SK-N-SH treated with all-trans-retinoic acid at 6 μM for 48 hours (cell line): ENCODE measurements at regions not wholly inside any gene's neighbourhood (a gene's known extent, or its start where the extent isn't known, plus 50 kb on each side); places are given as distances from the start of the nearest gene placed in this dataset.

Experiments
- BACH2 ChIP-seq: fragments of 250-450 bp; sonication (Bioruptor Pico); IDR thresholded peaks from 2 replicates; pipeline ENCODE4 v1.9.0; 2021; ENCODE audit warnings: mild to moderate bottlenecking, borderline replicate concordance
- CREB5 ChIP-seq: fragments of 250-450 bp; sonication (Bioruptor Pico); IDR thresholded peaks from 2 replicates; pipeline ENCODE4 v1.5.1; 2020; ENCODE audit warnings: low read depth, mild to moderate bottlenecking, moderate library complexity
- ESRRG ChIP-seq: fragments of 250-450 bp; sonication (Bioruptor Pico); IDR thresholded peaks from 2 replicates; pipeline ENCODE4 v1.6.1; 2021; ENCODE audit warnings: mild to moderate bottlenecking
- GLIS3 ChIP-seq: fragments of 250-450 bp; sonication (Bioruptor Pico); IDR thresholded peaks from 2 replicates; pipeline ENCODE4 v1.5.0; 2020; ENCODE audit warnings: mild to moderate bottlenecking, moderate library complexity
- ISL1 ChIP-seq: fragments of 250-450 bp; sonication (Bioruptor Pico); IDR thresholded peaks from 2 replicates; pipeline ENCODE4 v2.1.2; 2022; ENCODE audit warnings: mild to moderate bottlenecking, moderate library complexity
- PATZ1 ChIP-seq: fragments of 250-450 bp; sonication (Bioruptor Pico); IDR thresholded peaks from 2 replicates; pipeline ENCODE4 v1.8.0; 2020; ENCODE audit warnings: mild to moderate bottlenecking, moderate library complexity, borderline replicate concordance
- POU6F1 ChIP-seq: fragments of 250-450 bp; sonication (Bioruptor Pico); IDR thresholded peaks from 2 replicates; pipeline ENCODE4 v1.8.0; 2021; ENCODE audit warnings: low read depth, mild to moderate bottlenecking, moderate library complexity, borderline replicate concordance
- RARB ChIP-seq: fragments of 250-450 bp; sonication (Bioruptor Pico); IDR thresholded peaks from 2 replicates; pipeline ENCODE4 v1.8.0; 2021; ENCODE audit warnings: mild to moderate bottlenecking, moderate library complexity
- SNAI2 ChIP-seq: fragments of 250-450 bp; sonication (Bioruptor Pico); IDR thresholded peaks from 2 replicates; pipeline ENCODE4 v1.5.0; 2020; ENCODE audit warnings: mild to moderate bottlenecking, moderate library complexity
- TOX ChIP-seq: fragments of 250-450 bp; sonication (Bioruptor Pico); IDR thresholded peaks from 2 replicates; pipeline ENCODE4 v1.8.0; 2021; ENCODE audit warnings: mild to moderate bottlenecking, moderate library complexity, borderline replicate concordance
- ZFP30 ChIP-seq: fragments of 450-650 bp; formaldehyde crosslinking; IDR thresholded peaks from 2 replicates; pipeline ENCODE4 v1.5.0; 2022; ENCODE audit warnings: mild to moderate bottlenecking, moderate library complexity
- ZNF8 ChIP-seq: fragments of 450-650 bp; formaldehyde crosslinking; IDR thresholded peaks from 2 replicates; pipeline ENCODE4 v1.5.0; 2020; ENCODE audit warnings: mild to moderate bottlenecking, moderate library complexity

- TF ChIP-seq GLIS3 (CRISPR knock-in tag) (no peak), POU6F1 (CRISPR knock-in tag) (no peak), RARB (no peak), ISL1 (CRISPR knock-in tag) (no peak), ZFP30 (CRISPR knock-in tag) (no peak), ESRRG (CRISPR knock-in tag) (no peak), SNAI2 (CRISPR knock-in tag) (no peak), ZNF8 (CRISPR knock-in tag) (no peak), TOX (no peak), PATZ1 (no peak), BACH2 (CRISPR knock-in tag) (no peak), CREB5 (CRISPR knock-in tag) (no peak)
These were observed 419.6 kb downstream of the BCOR start for GRCh38 chrX:39677978-39678791.
